Occipital lobe (tissue), 1 donor: ENCODE measurements at regions not wholly inside any gene's neighbourhood (a gene's known extent, or its start where the extent isn't known, plus 50 kb on each side); places are given as distances from the start of the nearest gene placed in this dataset.
"Not testable (repeated sequence)": the region's sequence is repeated elsewhere in the genome, so short reads cannot be mapped to it uniquely, and the experiment has no call there.

Experiments used
- DNase-seq: peaks from one replicate; lab custom pipeline; 2025; lab: John Stamatoyannopoulos, UW

DNA sequence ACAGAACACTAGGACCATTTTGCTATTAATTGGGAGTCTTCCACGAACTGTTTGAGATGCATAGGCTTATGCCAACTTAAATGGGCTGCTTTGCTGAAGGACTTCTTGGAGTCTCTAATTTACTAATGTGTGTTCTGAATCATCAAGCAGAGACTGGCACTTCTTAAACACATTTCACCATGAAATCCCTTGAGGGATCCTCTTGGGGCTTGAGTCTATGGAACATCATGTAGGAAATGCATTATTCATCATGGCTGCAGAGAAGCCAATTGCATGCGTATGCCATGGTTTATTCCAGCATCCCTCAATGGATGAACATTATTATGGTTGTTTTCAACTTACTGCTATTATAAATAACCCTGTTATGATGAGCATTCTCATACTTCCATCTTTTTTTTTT is 73.4 kb downstream of the FGD2 start:
- no peak for DNase-seq

GRCh38 chr6:37081042-37081607 is 75.7 kb downstream of the FGD2 start:
- no peak for DNase-seq

GRCh38 chr6:37082390-37083130 is 77.1 kb downstream of the FGD2 start:
- no peak for DNase-seq

DNA sequence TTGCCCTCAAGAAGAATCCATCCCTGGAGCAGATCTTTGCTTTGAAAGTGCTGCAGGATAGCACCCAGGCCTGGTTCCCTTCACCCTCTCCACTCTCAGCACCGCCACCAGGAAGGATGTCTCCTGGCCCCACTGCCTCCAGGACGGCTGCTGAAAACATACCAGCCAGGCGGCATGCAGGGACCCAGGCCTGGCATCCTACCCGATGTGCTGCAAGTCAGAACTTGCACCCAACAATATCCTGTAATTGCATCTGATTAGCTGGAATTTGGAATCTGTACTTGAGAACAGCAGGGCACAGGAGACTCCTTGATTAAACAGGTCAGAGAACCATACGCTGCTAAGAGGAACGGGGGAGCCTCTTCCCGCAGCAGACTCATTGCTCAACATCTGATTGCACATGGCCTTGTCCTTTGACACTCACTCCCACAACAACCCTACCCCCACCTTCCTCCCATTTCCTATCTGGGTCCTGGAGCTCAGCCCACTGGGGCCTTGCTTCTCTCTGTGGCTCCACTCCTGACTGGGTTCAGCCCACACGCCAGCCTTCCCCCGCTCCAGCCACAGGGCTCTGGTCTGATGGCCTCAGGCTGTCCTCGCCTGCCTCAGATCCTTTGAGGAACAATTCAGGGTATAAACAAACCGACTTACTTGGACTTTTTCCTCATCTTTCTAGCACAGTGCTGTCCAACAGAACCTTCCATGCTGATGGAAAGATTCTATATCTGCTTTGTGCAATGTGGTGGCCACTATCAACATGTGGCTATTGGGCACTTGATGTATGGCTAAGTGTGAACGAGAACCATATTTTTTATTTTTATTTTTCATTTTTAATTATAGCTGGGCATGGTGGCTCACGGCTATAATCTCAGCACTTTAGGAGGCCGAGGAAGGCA is 78.0 kb downstream of the FGD2 start:
- DNase-seq = no peak

DNA sequence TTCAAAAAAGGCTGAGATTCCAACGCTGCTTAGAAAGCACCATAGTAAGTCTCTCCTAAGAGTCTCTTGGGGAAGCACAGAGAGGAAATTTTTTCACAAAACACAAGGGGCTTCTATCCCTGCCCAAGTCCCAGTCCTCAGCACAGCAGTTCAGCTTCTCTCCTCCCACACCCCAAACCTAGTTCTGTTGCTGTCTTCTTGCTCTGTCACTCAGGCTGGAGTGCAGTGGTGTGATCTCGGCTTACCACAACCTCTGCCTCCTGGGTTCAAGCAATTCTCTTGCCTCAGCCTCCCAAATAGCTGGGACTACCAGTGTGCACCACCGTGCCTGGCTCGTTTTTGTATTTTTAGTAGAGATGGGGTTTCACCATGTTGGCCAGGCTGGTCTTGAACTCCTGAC is 79.2 kb downstream of the FGD2 start:
- DNase-seq = not testable (repeated sequence)

DNA sequence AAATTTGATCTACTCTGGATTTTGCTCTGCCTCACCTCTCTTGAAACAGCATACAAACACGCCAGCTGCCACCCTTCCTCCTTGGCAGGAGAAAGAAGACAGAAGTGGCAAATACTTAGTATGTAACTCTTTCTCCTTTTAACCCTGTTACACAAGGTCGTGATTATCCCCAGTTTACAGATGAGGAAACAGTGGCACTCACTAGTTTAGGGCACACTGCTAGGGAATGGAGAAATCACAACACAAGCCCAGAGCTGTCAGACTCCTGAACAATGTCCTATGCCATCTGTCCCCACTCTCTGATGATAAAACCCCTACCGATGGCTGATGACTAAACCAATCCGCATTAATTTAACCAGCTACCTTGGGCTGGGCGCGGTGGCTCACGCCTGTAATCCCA is 79.7 kb downstream of the FGD2 start:
- no peak for DNase-seq

DNA sequence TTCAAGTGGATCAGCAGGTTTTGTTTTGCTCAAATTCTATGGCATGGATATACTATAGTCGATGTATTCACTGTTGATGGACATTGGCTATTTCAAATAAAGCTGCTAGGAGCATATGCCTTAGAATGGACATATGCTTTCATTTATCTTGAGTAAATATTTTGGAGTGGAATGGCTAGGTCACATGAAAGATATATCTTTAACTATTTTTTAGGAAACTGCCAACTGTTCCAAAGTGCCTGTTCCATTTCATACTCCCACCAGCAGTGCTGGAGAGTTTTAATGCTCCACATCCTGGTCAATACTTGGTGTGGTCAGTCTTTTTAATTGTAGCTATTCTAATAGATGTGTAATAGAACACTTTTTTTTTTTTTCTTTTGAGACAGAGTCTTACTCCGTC is 81.1 kb upstream of the PIM1 start:
- DNase-seq = no peak

GRCh38 chr6:37089783-37090182 is 80.2 kb upstream of the PIM1 start:
- no peak for DNase-seq

DNA sequence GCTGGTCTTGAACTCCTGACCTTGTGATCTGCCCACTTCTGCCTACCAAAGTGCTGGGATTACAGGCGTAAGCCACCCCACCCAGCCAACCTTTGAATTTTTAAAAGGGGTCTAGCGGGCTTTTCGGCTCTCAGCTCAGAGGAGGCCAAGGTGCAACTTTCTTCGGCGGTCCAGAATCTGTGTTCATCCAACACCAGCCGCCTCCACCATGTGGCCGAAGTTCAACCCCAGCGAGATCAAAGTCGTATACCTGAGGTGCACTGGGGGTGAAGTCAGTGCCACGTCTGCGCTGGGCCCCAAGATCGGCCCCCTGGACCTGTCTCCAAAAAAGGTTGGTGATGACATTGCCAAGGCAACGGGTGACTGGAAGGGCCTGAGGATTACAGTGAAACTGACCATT is 78.8 kb upstream of the PIM1 start:
- DNase-seq = not testable (repeated sequence)

DNA sequence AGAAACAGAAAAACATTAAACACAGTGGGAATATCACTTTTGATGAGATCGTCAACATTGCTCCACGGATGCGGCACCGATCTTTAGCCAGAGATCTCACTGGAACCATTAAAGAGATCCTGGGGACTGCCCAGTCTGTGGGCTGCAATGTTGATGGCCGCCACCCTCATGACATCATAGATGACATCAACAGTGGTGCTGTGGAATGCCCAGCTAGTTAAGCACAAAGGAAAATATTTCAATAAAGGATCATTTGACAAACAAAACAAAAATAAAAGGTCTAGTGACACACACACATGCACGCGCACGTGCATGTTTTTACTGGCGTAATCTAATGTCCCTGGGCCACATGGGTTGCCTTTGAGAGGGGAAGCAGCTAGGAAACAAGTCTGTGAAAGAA is 78.4 kb upstream of the PIM1 start:
- not testable (repeated sequence) for DNase-seq

- DNase-seq = no peak
Observed at GRCh38 chr6:37092923-37093727, 76.8 kb upstream of the PIM1 start.

GRCh38 chr6:37093728-37094069 is 76.3 kb upstream of the PIM1 start:
- no peak for DNase-seq

DNA sequence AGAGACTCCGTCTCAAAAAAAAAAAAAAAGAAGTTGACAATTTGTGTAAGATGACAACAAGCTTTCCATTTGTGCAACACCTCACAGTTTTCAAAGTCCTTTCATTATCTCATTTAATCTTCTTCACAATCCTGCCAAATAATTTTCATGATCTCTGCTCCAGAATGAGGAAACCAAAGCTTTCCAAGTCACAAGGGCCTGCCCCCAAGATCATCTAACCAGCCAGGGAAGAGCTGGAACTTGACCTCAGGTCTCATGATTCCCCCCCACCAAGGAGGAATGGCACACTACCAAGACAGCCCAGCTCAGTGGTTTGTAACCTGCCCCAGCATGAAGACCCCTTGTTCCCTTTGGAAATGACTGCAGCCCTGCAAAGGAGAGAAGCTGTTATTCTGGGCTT is 74.0 kb upstream of the PIM1 start:
- DNase-seq = no peak

DNA sequence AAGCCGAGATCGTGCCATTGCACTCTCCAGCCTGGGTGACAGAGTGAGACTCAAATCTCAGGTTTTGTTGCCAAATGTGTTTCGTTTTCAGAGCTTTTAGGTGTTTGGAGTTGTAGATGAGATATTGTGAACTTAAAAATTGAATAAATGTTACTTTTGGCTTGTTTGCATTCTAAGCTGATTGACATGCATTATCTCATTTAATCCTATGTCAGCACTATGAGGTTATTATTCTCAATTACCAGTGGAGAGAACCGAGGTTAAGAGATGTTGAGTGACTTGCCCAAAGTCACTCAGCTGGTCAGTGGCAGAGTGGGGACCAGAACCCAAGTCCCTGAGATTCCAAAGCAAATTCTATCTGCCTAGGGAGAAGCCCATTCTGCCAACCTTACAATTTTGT is 72.6 kb upstream of the PIM1 start:
- no peak for DNase-seq

- no peak for DNase-seq
Observed at GRCh38 chr6:37099442-37099841, 70.5 kb upstream of the PIM1 start.

GRCh38 chr6:37100745-37101144 is 69.2 kb upstream of the PIM1 start:
- no peak for DNase-seq

DNA sequence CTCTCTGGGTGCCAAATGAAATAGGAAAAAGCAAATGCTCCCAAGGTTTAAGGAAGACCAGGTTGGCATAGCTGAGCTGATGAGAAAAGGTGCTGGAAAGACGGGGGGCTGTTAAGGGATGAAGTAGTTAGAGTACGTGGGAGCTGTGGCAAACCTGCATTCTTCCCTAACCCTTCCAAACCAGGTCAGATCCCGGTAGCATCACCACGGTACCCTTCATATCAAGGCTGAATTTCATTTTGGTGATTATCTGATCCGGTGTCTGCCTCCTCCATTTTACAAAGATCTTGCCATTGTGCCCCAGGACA is 68.0 kb upstream of the PIM1 start:
- no peak for DNase-seq

- peak; percentile 84 for DNase-seq
Observed at GRCh38 chr6:37102299-37103168, 67.4 kb upstream of the PIM1 start.

- DNase-seq = no peak
Observed at GRCh38 chr6:37103169-37104039, 66.5 kb upstream of the PIM1 start.

GRCh38 chr6:37104824-37105147 is 65.2 kb upstream of the PIM1 start:
- DNase-seq = no peak
